ENCODE measurements at regions not wholly inside any gene's neighbourhood (a gene's known extent, or its start where the extent isn't known, plus 50 kb on each side); places are given as distances from the start of the nearest gene placed in this dataset.

GRCh38 chr6:105458084-105458483 is 55.2 kb upstream of the PREP start:
- TF ChIP-seq NANOG (IDR thresholded peaks at IDR 0.05; ENCODE audit: borderline replicate concordance) (no peak), POLR2AphosphoS5 (IDR thresholded peaks at IDR 0.05; ENCODE audit: low read depth) (no peak), CTCF (conservative IDR thresholded peaks at IDR 0.05; ENCODE audit: low read depth in 2 of 2) (no peak), EZH2phosphoT487 (IDR thresholded peaks at IDR 0.05; ENCODE audit: unreplicated experiment) (no peak), EZH2 (IDR thresholded peaks at IDR 0.05; ENCODE audit: low read depth, unreplicated experiment) (no peak), ETS1 (IDR thresholded peaks at IDR 0.05) (no peak), REST (IDR thresholded peaks at IDR 0.05; ENCODE audit: unreplicated experiment) (no peak)
